ENCODE measurements at regions not wholly inside any gene's neighbourhood (a gene's known extent, or its start where the extent isn't known, plus 50 kb on each side); places are given as distances from the start of the nearest gene placed in this dataset.

DNA sequence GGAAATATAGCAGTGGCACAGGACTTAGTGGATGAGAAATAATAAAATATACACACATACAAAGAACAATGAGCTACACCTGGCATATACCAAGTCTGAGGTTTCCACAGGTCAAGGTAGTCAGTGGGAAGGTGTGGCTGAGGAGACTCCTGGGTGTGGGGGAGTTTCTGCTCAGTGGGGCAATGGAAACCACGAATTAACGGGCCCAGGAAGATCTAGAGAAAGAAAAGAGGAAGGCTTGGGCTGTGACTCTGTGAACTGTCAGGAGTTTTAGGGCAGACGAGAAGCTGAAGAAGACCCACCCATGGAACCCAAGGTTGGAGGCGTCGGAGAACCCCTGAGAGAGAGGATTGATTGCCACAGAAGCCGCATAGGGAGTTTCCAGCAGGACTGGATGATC is 196.5 kb downstream of the HERPUD2 start:
- Histone ChIP-seq H3K14ac (replicated peaks; ENCODE audit: low read depth, low read length) (no peak overlapping the region), H2BK5ac (ENCODE audit: low read depth, low read length, poor library complexity, severe bottlenecking) (no peak overlapping the region), H3K9me3 (ENCODE audit: control insufficient read depth, insufficient read depth, low read length) (no peaks in the 10 kb centered on the region), H3K27ac (ENCODE audit: insufficient read depth, low read length) (no peak overlapping the region), H3K23ac (ENCODE audit: low read depth, low read length) (no peak overlapping the region), H3K27me3 (ENCODE audit: control insufficient read depth, insufficient read depth, low read length) (no peaks in the 10 kb centered on the region; the same call in 1 of the 2 replicates), H4K8ac (ENCODE audit: low read depth in 2 of 2, low read length in 2 of 2) (no peak overlapping the region), H2BK15ac (ENCODE audit: low read depth, low read length) (no peak overlapping the region), H4K5ac (ENCODE audit: low read depth, low read length) (no peak overlapping the region), H3K4ac (ENCODE audit: low read depth, low read length) (no peak overlapping the region), H3K18ac (ENCODE audit: low read depth, low read length) (no peak overlapping the region), H2AK9ac (replicated peaks; ENCODE audit: low read depth, low read length, poor library complexity) (no peak overlapping the region), H2AFZ (replicated peaks; ENCODE audit: low read length, poor library complexity) (no peak overlapping the region), H2BK20ac (ENCODE audit: low read depth, low read length) (no peak overlapping the region), H3K4me2 (ENCODE audit: low read depth, low read length) (no peak overlapping the region), H3K9ac (ENCODE audit: low read depth, low read length) (no peak overlapping the region), H3K56ac (ENCODE audit: extremely low read depth, insufficient read depth, low read length) (no peak overlapping the region), H4K20me1 (ENCODE audit: insufficient read depth, low read length) (no peaks in the 10 kb centered on the region), H3K79me1 (ENCODE audit: low read depth in 1 of 2, low read length in 2 of 2) (no peaks in the 10 kb centered on the region), H3K4me3 (ENCODE audit: insufficient read depth, low read depth, low read length) (no peak overlapping the region), H4K91ac (ENCODE audit: insufficient read depth, low read depth, low read length) (no peak overlapping the region), H2AK5ac (ENCODE audit: low read depth, low read length) (no peak overlapping the region), H3K9me1 (ENCODE audit: insufficient read depth, low read length) (no peaks in the 10 kb centered on the region), H3K36me3 (ENCODE audit: control insufficient read depth, insufficient read depth, low read length) (no peaks in the 10 kb centered on the region), H3K4me1 (ENCODE audit: control insufficient read depth, insufficient read depth, low read length) (no peaks in the 10 kb centered on the region), H2BK120ac (ENCODE audit: low read depth, low read length) (no peak overlapping the region)
- DNase-seq (no peak), ATAC-seq (ENCODE audit: low read depth) (no peak)
- ChIA-PET CTCF (no interaction called here), POLR2A (ENCODE audit: unreplicated experiment) (no interaction called here)
- in situ Hi-C loops (cut with MboI; ENCODE audit: low sequenced_read_pairs) = no loop called here
- dilution Hi-C loops (cut with HindIII; ENCODE audit: low sequenced_read_pairs, unreplicated experiment) = no loop called here
- WGBS, 2 experiments (ENCODE audit: extremely low coverage in 2 of 2, insufficient read length in 1 of 2) = 42% methylated on average over 2 of the region's 6 CpGs; no CpG with 5 or more reads in 1 of the 2 experiments
- BruUV-seq (replicated peaks) = no TSS peak
- no peak for TF ChIP-seq MAFK (IDR thresholded peaks at IDR 0.05; ENCODE audit: low read depth, low read length)
- no peak for TF ChIP-seq RFX5 (IDR thresholded peaks at IDR 0.05; ENCODE audit: low read depth, low read length)
- TF ChIP-seq CHD1 (IDR thresholded peaks at IDR 0.05; ENCODE audit: low read depth, low read length) = no peak
- TF ChIP-seq SMC3 (IDR thresholded peaks at IDR 0.05; ENCODE audit: low read depth, low read length) = no peak
- TF ChIP-seq, protein P1, sequence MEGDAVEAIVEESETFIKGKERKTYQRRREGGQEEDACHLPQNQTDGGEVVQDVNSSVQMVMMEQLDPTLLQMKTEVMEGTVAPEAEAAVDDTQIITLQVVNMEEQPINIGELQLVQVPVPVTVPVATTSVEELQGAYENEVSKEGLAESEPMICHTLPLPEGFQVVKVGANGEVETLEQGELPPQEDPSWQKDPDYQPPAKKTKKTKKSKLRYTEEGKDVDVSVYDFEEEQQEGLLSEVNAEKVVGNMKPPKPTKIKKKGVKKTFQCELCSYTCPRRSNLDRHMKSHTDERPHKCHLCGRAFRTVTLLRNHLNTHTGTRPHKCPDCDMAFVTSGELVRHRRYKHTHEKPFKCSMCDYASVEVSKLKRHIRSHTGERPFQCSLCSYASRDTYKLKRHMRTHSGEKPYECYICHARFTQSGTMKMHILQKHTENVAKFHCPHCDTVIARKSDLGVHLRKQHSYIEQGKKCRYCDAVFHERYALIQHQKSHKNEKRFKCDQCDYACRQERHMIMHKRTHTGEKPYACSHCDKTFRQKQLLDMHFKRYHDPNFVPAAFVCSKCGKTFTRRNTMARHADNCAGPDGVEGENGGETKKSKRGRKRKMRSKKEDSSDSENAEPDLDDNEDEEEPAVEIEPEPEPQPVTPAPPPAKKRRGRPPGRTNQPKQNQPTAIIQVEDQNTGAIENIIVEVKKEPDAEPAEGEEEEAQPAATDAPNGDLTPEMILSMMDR (conservative IDR thresholded peaks at IDR 0.05; ENCODE audit: low read depth, low read length) = no peak
- TF ChIP-seq, protein P2, sequence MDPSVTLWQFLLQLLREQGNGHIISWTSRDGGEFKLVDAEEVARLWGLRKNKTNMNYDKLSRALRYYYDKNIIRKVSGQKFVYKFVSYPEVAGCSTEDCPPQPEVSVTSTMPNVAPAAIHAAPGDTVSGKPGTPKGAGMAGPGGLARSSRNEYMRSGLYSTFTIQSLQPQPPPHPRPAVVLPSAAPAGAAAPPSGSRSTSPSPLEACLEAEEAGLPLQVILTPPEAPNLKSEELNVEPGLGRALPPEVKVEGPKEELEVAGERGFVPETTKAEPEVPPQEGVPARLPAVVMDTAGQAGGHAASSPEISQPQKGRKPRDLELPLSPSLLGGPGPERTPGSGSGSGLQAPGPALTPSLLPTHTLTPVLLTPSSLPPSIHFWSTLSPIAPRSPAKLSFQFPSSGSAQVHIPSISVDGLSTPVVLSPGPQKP (IDR thresholded peaks at IDR 0.05; ENCODE audit: borderline replicate concordance, low read depth, low read length) = no peak
- TF ChIP-seq RCOR1 (IDR thresholded peaks at IDR 0.05; ENCODE audit: insufficient replicate concordance, low read length) = no peak
- TF ChIP-seq MAZ (IDR thresholded peaks at IDR 0.05; ENCODE audit: borderline replicate concordance, low read depth, low read length) = no peak
- no peak for TF ChIP-seq MXI1 (IDR thresholded peaks at IDR 0.05; ENCODE audit: borderline replicate concordance, low read depth, low read length)
- no peak for TF ChIP-seq CEBPB (IDR thresholded peaks at IDR 0.05; ENCODE audit: low read depth, low read length)
- TF ChIP-seq NFE2L2 (IDR thresholded peaks at IDR 0.05; ENCODE audit: low read depth, low read length) = no peak
- TF ChIP-seq FOS (IDR thresholded peaks at IDR 0.05; ENCODE audit: low read depth, low read length) = no peak
- no peak for TF ChIP-seq BHLHE40 (IDR thresholded peaks at IDR 0.05; ENCODE audit: low read depth, low read length)
- TF ChIP-seq POLR2A (IDR thresholded peaks at IDR 0.05; ENCODE audit: low read depth, low read length) = no peak
- intact Hi-C loops (cut with micrococcal nuclease) = no loop called here

All from IMR-90 (cell line).